ENCODE measurements at regions not wholly inside any gene's neighbourhood (a gene's known extent, or its start where the extent isn't known, plus 50 kb on each side); places are given as distances from the start of the nearest gene placed in this dataset.

- Mint-ChIP-seq H3K36me3 (peaks cover 5% of the 10 kb centered on the region), H3K4me3 (no peak overlapping the region), H3K4me1 (peaks cover 23% of the 10 kb centered on the region), H3K27ac (no peak overlapping the region), H3K9me3 (peaks cover 1% of the 10 kb centered on the region), H3K27me3 (no peaks in the 10 kb centered on the region)
- no peak for DNase-seq
- POLR2A ChIA-PET = no interaction called here
- ATAC-seq (ENCODE audit: low read depth) = no peak
These were observed 52.7 kb upstream of the PELI1 start for GRCh38 chr2:64196963-64197362.

- DNase-seq = no peak
- no peaks in the 10 kb centered on the region for H3K27me3 Mint-ChIP-seq
- H3K27ac Mint-ChIP-seq = no peak overlapping the region
- peaks cover 51% of the 10 kb centered on the region for H3K4me1 Mint-ChIP-seq
- POLR2A ChIA-PET = interaction anchor here (0.6 kb wide), 1 partner anchor 48 kb away, joined by 3 read pairs; no protein-coding TSS in a partner anchor
- ATAC-seq (ENCODE audit: low read depth) = no peak
- H3K4me3 Mint-ChIP-seq = no peak overlapping the region
- H3K9me3 Mint-ChIP-seq = peaks cover 2% of the 10 kb centered on the region
- H3K36me3 Mint-ChIP-seq = peaks cover 6% of the 10 kb centered on the region
These were observed 56.9 kb upstream of the PELI1 start for GRCh38 chr2:64201151-64201550.

- POLR2A ChIA-PET = interaction anchor here (0.7 kb wide), 1 partner anchor 22 kb away, joined by 3 read pairs; no protein-coding TSS in a partner anchor
- H3K9me3 Mint-ChIP-seq = peaks cover 2% of the 10 kb centered on the region
- no peaks in the 10 kb centered on the region for H3K27me3 Mint-ChIP-seq
- no peak for DNase-seq
- no peak for ATAC-seq (ENCODE audit: low read depth)
- H3K36me3 Mint-ChIP-seq = peaks cover 8% of the 10 kb centered on the region
- peaks cover 51% of the 10 kb centered on the region for H3K4me1 Mint-ChIP-seq
- no peak overlapping the region for H3K4me3 Mint-ChIP-seq
- H3K27ac Mint-ChIP-seq = no peak overlapping the region
These were observed 58.1 kb upstream of the PELI1 start for GRCh38 chr2:64202206-64202845.

- no peaks in the 10 kb centered on the region for H3K27me3 Mint-ChIP-seq
- peaks cover 50% of the 10 kb centered on the region for H3K4me1 Mint-ChIP-seq
- H3K4me3 Mint-ChIP-seq = no peak overlapping the region
- H3K27ac Mint-ChIP-seq = peak overlapping the region; percentile 78
- no peak for ATAC-seq (ENCODE audit: low read depth)
- peaks cover 8% of the 10 kb centered on the region for H3K36me3 Mint-ChIP-seq
- no peak for DNase-seq
- POLR2A ChIA-PET = interaction anchor here (0.7 to 1.0 kb wide), 2 partner anchors 21 to 320 kb away, joined by 3 read pairs; no protein-coding TSS in a partner anchor
- H3K9me3 Mint-ChIP-seq = peaks cover 2% of the 10 kb centered on the region
These were observed 59.1 kb upstream of the PELI1 start for GRCh38 chr2:64203131-64203857.

- peaks cover 2% of the 10 kb centered on the region for H3K9me3 Mint-ChIP-seq
- no peaks in the 10 kb centered on the region for H3K27me3 Mint-ChIP-seq
- ATAC-seq (ENCODE audit: low read depth) = peak; percentile 46
- peak overlapping the region; percentile 78 for H3K27ac Mint-ChIP-seq
- H3K4me3 Mint-ChIP-seq = peak overlapping the region; percentile 70
- peaks cover 48% of the 10 kb centered on the region for H3K4me1 Mint-ChIP-seq
- POLR2A ChIA-PET = interaction anchor here (0.6 to 1.1 kb wide), 3 partner anchors 11 to 320 kb away, joined by 3 read pairs; no protein-coding TSS in a partner anchor
- DNase-seq = peak; percentile 34
- H3K36me3 Mint-ChIP-seq = peaks cover 8% of the 10 kb centered on the region
These were observed 59.8 kb upstream of the PELI1 start for GRCh38 chr2:64203858-64204632.

- Mint-ChIP-seq H3K4me1 (peaks cover 44% of the 10 kb centered on the region), H3K4me3 (peak overlapping the region; percentile 70), H3K27ac (peak overlapping the region; percentile 78), H3K9me3 (peaks cover 2% of the 10 kb centered on the region), H3K27me3 (no peaks in the 10 kb centered on the region), H3K36me3 (peaks cover 8% of the 10 kb centered on the region)
- no peak for DNase-seq
- POLR2A ChIA-PET = interaction anchor here (1.1 kb wide), 1 partner anchor 10 kb away, joined by 3 read pairs; no protein-coding TSS in a partner anchor
- no peak for ATAC-seq (ENCODE audit: low read depth)
These were observed 60.5 kb upstream of the PELI1 start for GRCh38 chr2:64204703-64205102.

- Mint-ChIP-seq H3K9me3 (peaks cover 2% of the 10 kb centered on the region), H3K27me3 (no peaks in the 10 kb centered on the region), H3K27ac (no peak overlapping the region), H3K36me3 (peaks cover 8% of the 10 kb centered on the region), H3K4me3 (no peak overlapping the region), H3K4me1 (peaks cover 38% of the 10 kb centered on the region)
- ATAC-seq (ENCODE audit: low read depth) (no peak), DNase-seq (no peak)
- POLR2A ChIA-PET = no interaction called here
These were observed 61.2 kb upstream of the PELI1 start for GRCh38 chr2:64205415-64205814.

- Mint-ChIP-seq H3K36me3 (peaks cover 2% of the 10 kb centered on the region), H3K27me3 (no peaks in the 10 kb centered on the region), H3K27ac (no peak overlapping the region), H3K4me1 (peaks cover 43% of the 10 kb centered on the region), H3K9me3 (no peaks in the 10 kb centered on the region), H3K4me3 (no peak overlapping the region)
- POLR2A ChIA-PET = no interaction called here
- ATAC-seq (ENCODE audit: low read depth) (no peak), DNase-seq (no peak)
These were observed 63.4 kb upstream of the PELI1 start for GRCh38 chr2:64207573-64207972.

GRCh38 chr2:64210816-64211215, 66.6 kb upstream of the PELI1 start:
- Mint-ChIP-seq H3K27ac (no peak overlapping the region), H3K27me3 (no peaks in the 10 kb centered on the region), H3K9me3 (no peaks in the 10 kb centered on the region), H3K4me1 (peaks cover 37% of the 10 kb centered on the region), H3K4me3 (no peak overlapping the region), H3K36me3 (peaks cover 3% of the 10 kb centered on the region)
- no peak for DNase-seq
- no peak for ATAC-seq (ENCODE audit: low read depth)
- POLR2A ChIA-PET = no interaction called here

- Mint-ChIP-seq H3K27me3 (no peaks in the 10 kb centered on the region), H3K9me3 (no peaks in the 10 kb centered on the region), H3K4me3 (no peak overlapping the region), H3K36me3 (peaks cover 3% of the 10 kb centered on the region), H3K4me1 (peaks cover 37% of the 10 kb centered on the region), H3K27ac (peak overlapping the region; percentile 37)
- DNase-seq (no peak), ATAC-seq (ENCODE audit: low read depth) (no peak)
- POLR2A ChIA-PET = no interaction called here
These were observed 67.2 kb upstream of the PELI1 start for GRCh38 chr2:64211276-64211921.

- Mint-ChIP-seq H3K27me3 (no peaks in the 10 kb centered on the region), H3K27ac (no peak overlapping the region), H3K36me3 (peaks cover 3% of the 10 kb centered on the region), H3K4me1 (peaks cover 37% of the 10 kb centered on the region), H3K4me3 (no peak overlapping the region), H3K9me3 (no peaks in the 10 kb centered on the region)
- DNase-seq (no peak), ATAC-seq (ENCODE audit: low read depth) (peak; percentile 32)
- POLR2A ChIA-PET = interaction anchor here (0.6 kb wide), 1 partner anchor 709 kb away, joined by 3 read pairs; no protein-coding TSS in a partner anchor
These were observed 68.1 kb upstream of the PELI1 start for GRCh38 chr2:64212346-64212745.

GRCh38 chr2:64212801-64213321, 68.6 kb upstream of the PELI1 start:
- Mint-ChIP-seq H3K9me3 (no peaks in the 10 kb centered on the region), H3K27me3 (no peaks in the 10 kb centered on the region), H3K36me3 (peaks cover 3% of the 10 kb centered on the region), H3K4me3 (peak overlapping the region; percentile 34), H3K27ac (peak overlapping the region; percentile 37), H3K4me1 (peaks cover 37% of the 10 kb centered on the region)
- POLR2A ChIA-PET = interaction anchor here (0.6 kb wide), 1 partner anchor 709 kb away, joined by 3 read pairs; no protein-coding TSS in a partner anchor
- no peak for DNase-seq
- ATAC-seq (ENCODE audit: low read depth) = peak; percentile 68

All from activated naive CD8-positive, alpha-beta T cell treated with anti-CD3 and anti-CD28 coated beads, Interleukin-2, amount 10 ng/mL, durations not matched to agents 7 days and 5 days (primary cell).